ENCODE measurements at regions not wholly inside any gene's neighbourhood (a gene's known extent, or its start where the extent isn't known, plus 50 kb on each side); places are given as distances from the start of the nearest gene placed in this dataset.

DNA sequence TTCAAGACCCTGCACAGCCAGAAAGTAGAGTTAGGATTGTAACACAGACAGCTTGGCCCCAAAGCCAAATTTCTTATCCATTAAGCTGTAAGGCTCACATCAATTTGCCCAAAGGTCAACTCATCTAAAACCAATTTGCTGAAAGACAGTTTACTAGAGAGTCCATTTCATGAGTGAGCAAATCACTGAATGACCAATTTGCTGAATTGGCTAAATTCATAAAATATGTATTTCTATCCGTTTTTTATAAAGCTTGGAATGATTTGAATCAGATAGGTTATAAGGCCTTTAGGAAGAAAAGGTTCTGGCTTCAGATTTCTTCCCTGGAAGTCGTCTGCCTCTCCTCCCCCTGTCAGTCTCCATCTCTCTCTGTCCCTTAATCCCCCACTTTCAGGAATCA, 168.1 kb downstream of the FCRL5 start:
- no peaks in the 10 kb centered on the region for H3K9me1 ChIP-seq (replicated peaks; ENCODE audit: control insufficient read depth, extremely low read depth, insufficient read depth, low read length)
- no peaks in the 10 kb centered on the region for H3K79me2 ChIP-seq (ENCODE audit: control insufficient read depth, insufficient read depth, low read length)
- no peak overlapping the region for H3K4me3 ChIP-seq (replicated peaks in 1 of 3; ENCODE audit: insufficient read depth in 1 of 3, low read depth in 1 of 3, low read length in 3 of 3)
- dilution Hi-C loops (cut with MboI; ENCODE audit: extremely low pct_ligation_motif_present, low sequenced_read_pairs) = no loop called here
- H3K27ac ChIP-seq (ENCODE audit: insufficient read depth, low read depth, low read length) = no peak overlapping the region
- no peak overlapping the region for H3K4me2 ChIP-seq (ENCODE audit: insufficient read depth, low read length)
- no peak overlapping the region for H3K9ac ChIP-seq (replicated peaks; ENCODE audit: extremely low read depth, insufficient read depth, low read length)
- intact Hi-C loops (cut with micrococcal nuclease) = no loop called here
- POLR2A ChIA-PET = no interaction called here
- DNase-seq (ENCODE audit: low read depth, low spot score) = no peak
- H3K9me3 ChIP-seq (replicated peaks; ENCODE audit: control insufficient read depth, insufficient read depth, low read length) = no peaks in the 10 kb centered on the region
- H3K27me3 ChIP-seq (ENCODE audit: control insufficient read depth in 2 of 2, insufficient read depth in 2 of 2, low read length in 2 of 2) = no peaks in the 10 kb centered on the region
- no peaks in the 10 kb centered on the region for H3K4me1 ChIP-seq (ENCODE audit: control insufficient read depth, extremely low read depth, insufficient read depth, low read length)
- CTCF ChIA-PET = interaction anchor here (0.8 to 1.9 kb wide), 2 partner anchors 101 to 112 kb away, joined by 3 to 4 read pairs; no protein-coding TSS in a partner anchor
- BruUV-seq (replicated peaks) = no TSS peak
- FAIRE-seq = no peak
- no peak overlapping the region for H2AFZ ChIP-seq (ENCODE audit: low read depth, low read length)
- no peaks in the 10 kb centered on the region for H4K20me1 ChIP-seq (replicated peaks; ENCODE audit: control insufficient read depth, extremely low read depth, insufficient read depth, low read length)
- no peaks in the 10 kb centered on the region for H3K36me3 ChIP-seq (ENCODE audit: control insufficient read depth in 2 of 2, extremely low read depth in 1 of 2, insufficient read depth in 2 of 2, low read length in 2 of 2)
- TF ChIP-seq MAX (IDR thresholded peaks at IDR 0.05; ENCODE audit: insufficient read depth, insufficient read length) = no peak

GRCh38 chr1:157382351-157382750, 170.0 kb downstream of the FCRL5 start:
- no TSS peak for BruUV-seq (replicated peaks)
- CTCF ChIA-PET = interaction anchor here (1.9 kb wide), 1 partner anchor 11 kb away, joined by 8 read pairs; no protein-coding TSS in a partner anchor

More at GRCh38 chr1:157382351-157382750, 170.0 kb downstream of the FCRL5 start:
- FAIRE-seq = no peak
- H3K9ac ChIP-seq (replicated peaks; ENCODE audit: extremely low read depth, insufficient read depth, low read length) = no peak overlapping the region
- no peak overlapping the region for H3K4me2 ChIP-seq (ENCODE audit: insufficient read depth, low read length)
- dilution Hi-C loops (cut with MboI; ENCODE audit: extremely low pct_ligation_motif_present, low sequenced_read_pairs) (no loop called here), intact Hi-C loops (cut with micrococcal nuclease) (no loop called here)
- TF ChIP-seq POLR2A (IDR thresholded peaks at IDR 0.05; ENCODE audit: low read depth, low read length) (no peak), FOS (IDR thresholded peaks at IDR 0.05; ENCODE audit: borderline replicate concordance, insufficient read depth, low read length) (no peak), EZH2 (IDR thresholded peaks at IDR 0.05; ENCODE audit: borderline replicate concordance, low read depth, low read length, severe bottlenecking) (no peak), MAX (IDR thresholded peaks at IDR 0.05; ENCODE audit: insufficient read depth, insufficient read length) (no peak), MYC (IDR thresholded peaks at IDR 0.05; ENCODE audit: low read depth, low read length) (no peak)
- H3K27me3 ChIP-seq (ENCODE audit: control insufficient read depth in 2 of 2, insufficient read depth in 2 of 2, low read length in 2 of 2) = no peaks in the 10 kb centered on the region
- H4K20me1 ChIP-seq (replicated peaks; ENCODE audit: control insufficient read depth, extremely low read depth, insufficient read depth, low read length) = no peaks in the 10 kb centered on the region
- POLR2A ChIA-PET = no interaction called here
- H3K4me3 ChIP-seq (replicated peaks in 1 of 3; ENCODE audit: insufficient read depth in 1 of 3, low read depth in 1 of 3, low read length in 3 of 3) = no peak overlapping the region
- no peaks in the 10 kb centered on the region for H3K36me3 ChIP-seq (ENCODE audit: control insufficient read depth in 2 of 2, extremely low read depth in 1 of 2, insufficient read depth in 2 of 2, low read length in 2 of 2)
- H3K27ac ChIP-seq (ENCODE audit: insufficient read depth, low read depth, low read length) = no peak overlapping the region
- H3K4me1 ChIP-seq (ENCODE audit: control insufficient read depth, extremely low read depth, insufficient read depth, low read length) = no peaks in the 10 kb centered on the region
- H3K9me3 ChIP-seq (replicated peaks; ENCODE audit: control insufficient read depth, insufficient read depth, low read length) = no peaks in the 10 kb centered on the region
- no peak for DNase-seq (ENCODE audit: low read depth, low spot score)
- H2AFZ ChIP-seq (ENCODE audit: low read depth, low read length) = no peak overlapping the region
- H3K9me1 ChIP-seq (replicated peaks; ENCODE audit: control insufficient read depth, extremely low read depth, insufficient read depth, low read length) = no peaks in the 10 kb centered on the region
- H3K79me2 ChIP-seq (ENCODE audit: control insufficient read depth, insufficient read depth, low read length) = no peaks in the 10 kb centered on the region

Data from endothelial cell of umbilical vein (primary cell).